Bronchial epithelial cell (primary cell): ENCODE measurements at regions not wholly inside any gene's neighbourhood (a gene's known extent, or its start where the extent isn't known, plus 50 kb on each side); places are given as distances from the start of the nearest gene placed in this dataset.

Experiments used
- DNase-seq: peaks from one replicate; pipeline ENCODE4 v3.0.0-alpha.2; 2010; ENCODE audit warnings: low read depth
- FAIRE-seq: peaks from 2 replicates; lab custom pipeline; 2011; peaks lifted over from hg19 to GRCh38; lab: Jason Lieb, UNC
- H3K27me3 ChIP-seq: 2 replicates; pipeline ENCODE4 v1.5.1; 2011; ENCODE audit warnings: low read length; ENCODE audit not compliant: control insufficient read depth, insufficient read depth
- H3K36me3 ChIP-seq: 2 replicates; pipeline ENCODE4 v1.5.1; 2011; ENCODE audit warnings: low read length; ENCODE audit not compliant: control insufficient read depth, insufficient read depth
- H3K4me3 ChIP-seq: 2 replicates; pipeline ENCODE4 v1.5.1; 2011; ENCODE audit warnings: mild to moderate bottlenecking, low read depth, low read length, control low read depth
- CTCF ChIP-seq: IDR thresholded peaks from 2 replicates; pipeline ENCODE4 v1.5.1; 2011; ENCODE audit warnings: mild to moderate bottlenecking, moderate library complexity, low read length, control low read depth, inconsistent platforms; ENCODE audit not compliant: insufficient read depth, severe bottlenecking

GRCh38 chr9:119026120-119026519 lies 343.1 kb downstream of the BRINP1 start:
- Histone ChIP-seq H3K36me3 (no peaks in the 10 kb centered on the region), H3K4me3 (no peak overlapping the region), H3K27me3 (no peaks in the 10 kb centered on the region)
- FAIRE-seq: no peak
- no peak for TF ChIP-seq CTCF
- DNase-seq: no peak

- H3K4me3 ChIP-seq: no peak overlapping the region
- no peak for FAIRE-seq
- TF ChIP-seq CTCF: no peak
- DNase-seq: no peak
- no peaks in the 10 kb centered on the region for H3K27me3 ChIP-seq
- H3K36me3 ChIP-seq: no peaks in the 10 kb centered on the region
Measured at GRCh38 chr9:119027901-119028699, 341.1 kb downstream of the BRINP1 start.

GRCh38 chr9:119029886-119030285 lies 339.3 kb downstream of the BRINP1 start:
- FAIRE-seq (no peak), DNase-seq (no peak)
- TF ChIP-seq CTCF: no peak
- no peaks in the 10 kb centered on the region for H3K27me3 ChIP-seq
- no peak overlapping the region for H3K4me3 ChIP-seq
- no peaks in the 10 kb centered on the region for H3K36me3 ChIP-seq

- no peaks in the 10 kb centered on the region for H3K27me3 ChIP-seq
- TF ChIP-seq CTCF: no peak
- H3K4me3 ChIP-seq: no peak overlapping the region
- FAIRE-seq: no peak
- DNase-seq: no peak
- no peaks in the 10 kb centered on the region for H3K36me3 ChIP-seq
Measured at GRCh38 chr9:119033596-119033995, 335.6 kb downstream of the BRINP1 start.

GRCh38 chr9:119036969-119037368 lies 332.3 kb downstream of the BRINP1 start:
- no peak for DNase-seq
- Histone ChIP-seq H3K4me3 (no peak overlapping the region), H3K27me3 (no peaks in the 10 kb centered on the region), H3K36me3 (no peaks in the 10 kb centered on the region)
- TF ChIP-seq CTCF: no peak
- no peak for FAIRE-seq

GRCh38 chr9:119043996-119044395 lies 325.2 kb downstream of the BRINP1 start:
- TF ChIP-seq CTCF: no peak
- H3K27me3 ChIP-seq: no peaks in the 10 kb centered on the region
- no peaks in the 10 kb centered on the region for H3K36me3 ChIP-seq
- H3K4me3 ChIP-seq: no peak overlapping the region
- DNase-seq (no peak), FAIRE-seq (no peak)
